Astrocyte (in vitro differentiated cells and primary cell): ENCODE measurements at regions not wholly inside any gene's neighbourhood (a gene's known extent, or its start where the extent isn't known, plus 50 kb on each side); places are given as distances from the start of the nearest gene placed in this dataset.

ENCODE experiments used
- DNase-seq: peaks from one replicate; pipeline ENCODE4 v3.0.0-alpha.2; 2010; ENCODE audit warnings: low read depth
- FAIRE-seq: peaks from 2 replicates; lab custom pipeline; 2011; peaks lifted over from hg19 to GRCh38; lab: Jason Lieb, UNC
- H2AFZ ChIP-seq: 2 replicates; pipeline ENCODE4 v1.6.0; 2012; ENCODE audit warnings: low read depth, low read length, inconsistent platforms
- H3K27ac ChIP-seq: 2 replicates; pipeline ENCODE4 v1.5.1; 2011; ENCODE audit warnings: low read depth, low read length, inconsistent platforms
- H3K27me3 ChIP-seq: 2 replicates; pipeline ENCODE4 v1.6.0; 2011; ENCODE audit warnings: low read length, inconsistent platforms; ENCODE audit not compliant: insufficient read depth
- H3K36me3 ChIP-seq: 2 replicates; pipeline ENCODE4 v1.5.1; 2011; ENCODE audit warnings: low read length, inconsistent platforms; ENCODE audit not compliant: insufficient read depth
- H3K4me1 ChIP-seq: 2 replicates; pipeline ENCODE4 v1.5.1; 2011; ENCODE audit warnings: low read length, inconsistent platforms; ENCODE audit not compliant: insufficient read depth
- H3K4me2 ChIP-seq: 2 replicates; pipeline ENCODE4 v1.6.0; 2012; ENCODE audit warnings: low read length, inconsistent platforms
- H3K4me3 ChIP-seq: 2 replicates; pipeline ENCODE4 v1.5.1; 2011; ENCODE audit warnings: low read depth, mild to moderate bottlenecking, low read length, inconsistent platforms; ENCODE audit not compliant: insufficient read depth
- H3K79me2 ChIP-seq: 2 replicates; pipeline ENCODE4 v1.6.0; 2012; ENCODE audit warnings: mild to moderate bottlenecking, low read length, inconsistent platforms; ENCODE audit not compliant: insufficient read depth
- H3K9ac ChIP-seq: 2 replicates; pipeline ENCODE4 v1.6.0; 2012; ENCODE audit warnings: mild to moderate bottlenecking, low read length, inconsistent platforms
- H3K9me3 ChIP-seq: 2 replicates; pipeline ENCODE4 v1.5.1; 2012; ENCODE audit warnings: low read depth, mild to moderate bottlenecking, low read length, inconsistent platforms; ENCODE audit not compliant: insufficient read depth
- H4K20me1 ChIP-seq: 2 replicates; pipeline ENCODE4 v1.6.0; 2012; ENCODE audit warnings: low read length, inconsistent platforms; ENCODE audit not compliant: insufficient read depth
- H3K27ac Mint-ChIP-seq: one replicate; pipeline ENCODE4 v1.8.0; 2021; ENCODE audit warnings: mild to moderate bottlenecking, mixed read lengths; ENCODE audit not compliant: unreplicated experiment
- H3K27me3 Mint-ChIP-seq: one replicate; pipeline ENCODE4 v1.8.0; 2021; ENCODE audit warnings: low read depth, mixed read lengths; ENCODE audit not compliant: unreplicated experiment
- H3K36me3 Mint-ChIP-seq: one replicate; pipeline ENCODE4 v1.8.0; 2021; ENCODE audit warnings: low read depth, mixed read lengths; ENCODE audit not compliant: unreplicated experiment
- H3K4me1 Mint-ChIP-seq: one replicate; pipeline ENCODE4 v1.8.0; 2021; ENCODE audit warnings: low read depth, mixed read lengths; ENCODE audit not compliant: unreplicated experiment
- H3K4me3 Mint-ChIP-seq: one replicate; pipeline ENCODE4 v1.8.0; 2021; ENCODE audit warnings: mild to moderate bottlenecking, moderate library complexity, mixed read lengths; ENCODE audit not compliant: unreplicated experiment
- H3K9me3 Mint-ChIP-seq: one replicate; pipeline ENCODE4 v1.8.0; 2021; ENCODE audit warnings: mild to moderate bottlenecking, mixed read lengths; ENCODE audit not compliant: unreplicated experiment
- CTCF ChIP-seq: IDR thresholded peaks from 2 replicates; pipeline ENCODE4 v1.5.1; 2011; ENCODE audit warnings: low read depth, mild to moderate bottlenecking, inconsistent platforms, low read length, moderate library complexity; ENCODE audit not compliant: insufficient read depth
- EZH2 ChIP-seq: IDR thresholded peaks from 2 replicates; pipeline ENCODE4 v1.6.1; 2012; ENCODE audit warnings: mild to moderate bottlenecking, low read length, inconsistent platforms; ENCODE audit not compliant: insufficient read depth

GRCh38 chr10:45095286-45095685 is 94.6 kb downstream of the ZNF22 start:
- H3K27me3 ChIP-seq: no peaks in the 10 kb centered on the region
- no peak overlapping the region for H3K4me2 ChIP-seq
- FAIRE-seq: no peak

GRCh38 chr10:45096001-45096400 is 95.3 kb downstream of the ZNF22 start:
- DNase-seq: no peak
- FAIRE-seq: no peak
- Histone ChIP-seq H3K36me3 (no peaks in the 10 kb centered on the region), H4K20me1 (no peaks in the 10 kb centered on the region), H3K4me1 (no peaks in the 10 kb centered on the region), H3K9ac (no peak overlapping the region), H3K9me3 (no peaks in the 10 kb centered on the region), H3K4me2 (no peak overlapping the region), H3K27me3 (no peaks in the 10 kb centered on the region), H3K27ac (no peak overlapping the region), H3K4me3 (no peak overlapping the region), H2AFZ (no peak overlapping the region), H3K79me2 (no peaks in the 10 kb centered on the region)
- Mint-ChIP-seq H3K27me3 (no peaks in the 10 kb centered on the region), H3K27ac (no peak overlapping the region), H3K9me3 (peaks cover 2% of the 10 kb centered on the region), H3K4me1 (peaks cover 2% of the 10 kb centered on the region), H3K36me3 (no peaks in the 10 kb centered on the region), H3K4me3 (no peak overlapping the region)
- no peak for TF ChIP-seq CTCF
- TF ChIP-seq EZH2: no peak

More at GRCh38 chr10:45095286-45095685, 94.6 kb downstream of the ZNF22 start:
- no peak overlapping the region for H3K4me3 ChIP-seq
- no peak overlapping the region for H3K9ac ChIP-seq
- no peaks in the 10 kb centered on the region for H3K79me2 ChIP-seq
- no peaks in the 10 kb centered on the region for H3K9me3 ChIP-seq
- TF ChIP-seq EZH2: no peak
- TF ChIP-seq CTCF: no peak
- no peak overlapping the region for H3K27ac Mint-ChIP-seq
- no peak overlapping the region for H3K4me3 Mint-ChIP-seq
- H3K27ac ChIP-seq: no peak overlapping the region
- H2AFZ ChIP-seq: no peak overlapping the region
- peaks cover 2% of the 10 kb centered on the region for H3K9me3 Mint-ChIP-seq
- DNase-seq: no peak
- no peaks in the 10 kb centered on the region for H4K20me1 ChIP-seq
- H3K27me3 Mint-ChIP-seq: no peaks in the 10 kb centered on the region
- H3K36me3 Mint-ChIP-seq: no peaks in the 10 kb centered on the region
- H3K36me3 ChIP-seq: no peaks in the 10 kb centered on the region
- no peaks in the 10 kb centered on the region for H3K4me1 ChIP-seq
- H3K4me1 Mint-ChIP-seq: peaks cover 2% of the 10 kb centered on the region

- no peak overlapping the region for H3K27ac Mint-ChIP-seq
- H3K27me3 ChIP-seq: no peaks in the 10 kb centered on the region
- H3K9ac ChIP-seq: no peak overlapping the region
Observed at GRCh38 chr10:45100429-45100828, 99.7 kb downstream of the ZNF22 start.

More at GRCh38 chr10:45100429-45100828, 99.7 kb downstream of the ZNF22 start:
- no peaks in the 10 kb centered on the region for H3K9me3 Mint-ChIP-seq
- Histone ChIP-seq H3K79me2 (no peaks in the 10 kb centered on the region), H3K27ac (no peak overlapping the region), H3K9me3 (no peaks in the 10 kb centered on the region), H3K36me3 (no peaks in the 10 kb centered on the region), H3K4me1 (no peaks in the 10 kb centered on the region), H3K4me2 (no peak overlapping the region), H3K4me3 (no peak overlapping the region), H2AFZ (no peak overlapping the region), H4K20me1 (no peaks in the 10 kb centered on the region)
- no peak for DNase-seq
- no peak for TF ChIP-seq CTCF
- no peak for TF ChIP-seq EZH2
- H3K36me3 Mint-ChIP-seq: no peaks in the 10 kb centered on the region
- no peaks in the 10 kb centered on the region for H3K4me1 Mint-ChIP-seq
- peaks cover 10% of the 10 kb centered on the region for H3K27me3 Mint-ChIP-seq
- no peak for FAIRE-seq
- no peak overlapping the region for H3K4me3 Mint-ChIP-seq
